Hippocampal formation (tissue), 2 donors: ENCODE measurements at regions not wholly inside any gene's neighbourhood (a gene's known extent, or its start where the extent isn't known, plus 50 kb on each side); places are given as distances from the start of the nearest gene placed in this dataset.

ENCODE experiments used
- DNase-seq, 2 donors: peaks; one replicate each; lab custom pipeline; 2025; lab: John Stamatoyannopoulos, UW

DNA sequence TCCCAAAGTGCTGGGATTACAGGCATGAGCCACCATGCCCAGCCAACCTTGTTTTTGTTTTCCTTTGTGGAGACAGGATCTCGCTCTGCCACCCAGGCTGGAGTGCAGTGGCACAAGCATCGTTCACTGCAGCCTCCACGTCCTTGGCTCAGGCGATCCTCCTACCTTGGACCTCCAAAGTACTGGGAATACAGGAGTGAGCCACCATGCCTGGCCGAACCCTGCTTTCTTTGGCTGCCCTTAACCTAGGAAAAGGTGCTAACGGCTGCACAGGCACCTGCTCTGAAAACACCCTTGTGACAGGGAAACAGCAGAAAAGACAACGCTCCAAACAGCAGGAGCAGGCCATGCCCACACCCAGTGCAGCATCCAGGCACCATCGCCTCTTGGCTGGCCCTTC is 71.9 kb downstream of the OAT start:
- DNase-seq, result no peak

- no peak for DNase-seq
Measured at GRCh38 chr10:124345521-124345920, 73.2 kb downstream of the OAT start.

DNA sequence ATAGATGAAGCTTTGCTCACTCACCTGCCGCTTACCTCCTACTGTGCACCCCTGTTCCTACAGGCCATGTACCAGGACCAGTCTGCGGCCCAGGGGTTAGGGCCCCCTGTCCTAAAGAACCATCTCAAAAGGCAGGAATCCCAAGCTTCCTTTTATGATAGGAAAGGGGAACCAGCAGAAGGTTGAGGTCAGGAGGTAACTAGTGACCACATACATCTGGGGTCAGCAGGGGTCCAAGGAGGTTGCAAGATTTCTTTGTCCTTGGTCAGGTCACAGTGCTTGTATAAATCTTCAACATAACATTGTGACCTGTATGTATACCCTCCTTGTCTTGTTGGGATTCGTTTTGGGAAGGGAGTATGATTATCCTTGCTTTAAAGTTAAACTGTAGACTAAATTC is 73.8 kb downstream of the OAT start:
- no peak for DNase-seq

DNA sequence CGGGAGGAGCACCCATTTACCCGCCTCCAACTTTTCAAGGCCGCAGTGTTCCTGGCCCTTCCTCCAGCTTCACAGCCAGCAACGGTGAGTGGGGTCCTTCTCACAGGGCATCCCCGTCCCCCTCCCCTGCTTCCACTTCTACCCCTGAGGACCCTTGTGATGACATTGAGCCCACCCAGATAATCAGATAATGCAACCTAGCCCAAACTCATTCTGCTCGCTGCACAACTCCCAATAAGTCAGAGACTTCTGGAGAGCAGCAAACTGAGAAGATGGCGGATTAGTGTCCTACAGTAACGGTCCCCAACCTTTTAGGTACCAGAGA is 74.5 kb downstream of the OAT start:
- DNase-seq, result no peak

DNA sequence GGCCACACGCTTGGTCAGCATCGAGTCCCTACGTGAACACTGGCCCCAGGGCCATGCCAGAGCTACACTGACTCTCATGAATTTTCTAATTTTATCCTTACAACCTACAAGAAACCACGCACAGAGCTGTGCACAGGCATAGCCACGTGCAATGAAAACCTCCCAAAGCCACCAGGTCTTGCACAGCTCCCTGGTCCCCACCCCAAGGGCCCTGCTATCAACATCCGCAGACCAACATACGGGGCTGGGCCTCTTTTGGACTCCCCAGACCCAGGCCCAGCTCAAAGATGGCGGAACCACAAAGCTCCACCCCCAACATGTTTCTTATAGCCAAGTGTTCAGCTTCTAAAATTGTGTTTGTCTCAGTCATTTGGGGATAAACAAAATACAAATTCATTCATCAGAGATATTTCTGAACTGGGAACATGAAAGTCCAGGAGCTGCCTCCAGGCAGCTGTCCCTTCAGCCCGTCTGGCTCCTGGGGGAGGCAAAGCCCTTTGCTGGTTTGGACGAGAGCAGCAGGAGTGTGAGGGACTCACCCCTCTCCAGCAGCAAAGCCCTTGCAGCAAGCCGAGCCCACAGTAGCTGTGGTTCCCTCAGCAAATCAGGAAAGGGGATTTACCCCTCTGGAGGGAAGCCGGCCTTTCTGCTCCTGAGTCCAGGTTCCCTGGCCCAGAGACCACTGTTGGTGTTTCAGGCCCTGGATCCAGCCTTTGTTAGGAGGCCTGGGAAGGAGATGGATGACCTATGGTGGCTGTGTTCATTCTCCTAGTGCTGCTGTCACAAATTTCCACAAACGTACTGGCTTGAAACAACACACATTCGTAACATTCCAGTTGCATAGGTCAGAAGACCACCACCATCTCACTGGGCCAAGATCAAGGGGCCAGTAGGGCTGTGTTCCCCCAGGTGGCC is 75.1 kb downstream of the OAT start:
- DNase-seq, result no peak

- DNase-seq, result no peak
Measured at GRCh38 chr10:124342821-124343170, 75.9 kb downstream of the OAT start.

GRCh38 chr10:124342136-124342820 is 76.4 kb downstream of the OAT start:
- DNase-seq, result no peak

GRCh38 chr10:124341768-124342135 is 77.0 kb downstream of the OAT start:
- DNase-seq, result no peak

DNA sequence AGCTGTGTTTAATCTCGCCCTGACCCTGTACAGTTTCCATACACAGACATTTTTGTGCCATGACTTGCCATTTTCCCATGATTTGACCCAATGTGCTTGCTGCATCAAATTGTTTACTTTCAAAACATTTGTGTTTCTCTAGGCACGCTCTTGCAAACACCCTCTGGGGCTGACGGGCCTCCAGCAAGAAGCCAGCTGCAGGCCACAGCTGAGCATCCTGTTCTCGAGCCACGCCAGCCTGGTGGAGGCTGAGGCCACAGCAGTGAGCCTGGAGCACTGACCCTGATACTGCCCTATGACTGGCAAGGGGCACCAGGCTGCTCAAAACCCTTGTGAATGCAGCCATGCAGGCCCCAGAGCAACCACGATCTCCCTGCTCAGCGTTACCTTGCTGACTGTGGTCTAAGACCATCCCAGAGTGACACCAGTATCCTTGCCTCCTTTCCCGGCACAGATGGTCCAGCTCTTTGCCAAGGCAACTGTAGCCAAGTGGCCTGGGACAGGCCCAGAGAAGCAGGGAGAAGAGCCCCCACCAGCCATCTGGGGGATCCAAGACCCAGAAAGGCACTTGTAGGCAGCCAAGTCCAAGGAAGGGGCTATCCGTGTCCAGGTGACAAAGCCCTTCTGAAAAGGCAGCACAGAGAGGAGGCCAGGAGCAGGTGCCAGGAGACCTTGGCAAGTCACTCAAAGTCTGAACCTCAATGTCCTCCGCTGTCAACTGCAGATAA is 78.5 kb downstream of the OAT start:
- no peak for DNase-seq

DNA sequence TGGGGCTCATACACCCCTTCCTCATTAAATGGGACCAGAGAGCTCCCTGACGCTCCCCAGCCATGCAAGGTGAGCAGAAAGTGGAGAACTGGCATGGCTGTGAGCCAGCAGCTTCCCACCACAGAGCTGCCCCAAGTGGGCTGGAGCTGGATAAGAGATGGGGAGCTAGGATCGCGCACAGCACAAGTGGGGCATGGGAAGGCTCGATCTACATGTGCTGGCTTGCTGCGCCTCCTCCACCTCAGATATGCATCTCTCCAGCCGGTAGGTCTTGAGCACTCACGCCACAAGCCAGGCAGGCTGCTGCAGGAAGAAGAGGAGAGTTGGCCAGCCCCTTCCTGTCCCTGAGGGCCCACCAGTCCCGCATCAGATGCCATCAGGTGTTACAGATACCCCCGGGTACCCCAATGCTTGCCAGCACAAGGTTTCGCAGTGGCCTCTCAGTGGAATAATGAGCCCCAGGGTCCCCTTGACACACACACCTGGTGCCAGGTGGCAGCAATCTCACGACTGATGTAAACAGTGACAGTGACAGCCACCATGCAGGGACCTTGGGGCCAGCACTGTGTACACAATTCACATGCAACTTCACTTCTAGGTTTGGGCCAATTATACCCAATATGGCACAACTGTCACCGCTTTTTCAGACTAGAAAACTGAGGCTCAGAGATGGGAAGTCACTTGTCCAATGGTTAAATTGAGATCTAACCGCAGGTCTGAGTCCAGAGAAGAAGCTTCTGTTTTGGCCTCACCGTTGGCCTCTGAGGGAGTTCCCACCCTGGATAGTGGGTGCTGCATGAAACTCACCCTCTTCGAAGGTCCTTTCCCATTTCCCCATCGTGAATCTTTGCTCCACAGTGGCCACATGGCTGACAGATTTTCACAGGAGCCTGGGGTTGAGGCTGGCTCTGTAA is 79.3 kb downstream of the OAT start:
- DNase-seq, result no peak

DNA sequence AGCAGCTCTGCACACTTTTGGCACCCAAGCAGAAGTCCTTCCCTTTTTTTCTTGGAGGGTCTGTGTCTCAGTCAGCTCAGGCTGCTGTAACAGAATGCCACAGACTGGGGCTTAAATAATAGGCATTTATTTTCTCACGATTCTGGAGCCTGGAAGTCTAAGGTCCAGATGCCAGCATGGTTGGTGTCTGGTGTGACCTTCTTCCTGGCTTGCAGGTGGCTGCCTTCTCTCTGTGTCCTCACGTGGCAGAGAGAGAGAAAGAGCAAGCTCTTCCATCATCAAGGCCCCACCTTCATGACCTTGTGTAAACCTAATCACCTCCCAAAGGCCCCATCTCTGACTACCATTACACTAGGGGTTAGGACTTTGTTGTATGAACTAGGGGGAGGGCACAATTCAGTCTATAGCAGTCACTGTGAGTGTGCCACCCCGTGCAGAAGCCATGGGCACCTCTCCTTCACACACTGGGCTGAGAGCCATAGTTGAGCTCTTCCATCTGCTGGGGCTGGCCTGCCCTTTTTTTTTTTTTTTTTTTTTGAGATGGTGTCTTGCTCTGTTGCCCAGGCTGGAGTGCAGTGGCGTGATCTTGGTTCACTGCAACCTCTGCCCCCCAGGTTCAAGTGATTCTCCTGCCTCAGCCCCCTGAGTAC is 80.3 kb downstream of the OAT start:
- no peak for DNase-seq

DNA sequence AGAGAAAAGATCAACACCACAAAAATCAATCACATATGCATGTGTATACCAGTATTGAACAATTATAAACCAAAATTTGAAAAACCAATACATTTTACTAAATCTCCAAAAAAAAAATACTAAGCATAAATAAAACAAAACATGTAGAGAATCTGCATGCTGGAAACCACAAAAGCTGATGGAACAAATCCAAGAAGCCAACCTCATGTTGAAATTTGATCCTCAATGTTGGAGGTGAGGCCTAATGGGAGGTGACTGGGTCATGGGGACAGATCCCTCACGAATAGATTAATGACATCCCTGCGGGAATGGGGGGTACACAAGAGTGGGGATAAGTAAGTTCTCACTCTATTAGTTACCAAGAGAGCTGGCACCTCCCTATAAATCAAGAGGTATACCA is 82.5 kb downstream of the OAT start:
- no peak for DNase-seq

- no peak for DNase-seq
Measured at GRCh38 chr10:124333931-124334330, 84.8 kb downstream of the OAT start.

GRCh38 chr10:124332426-124332825 is 86.3 kb downstream of the OAT start:
- DNase-seq, result no peak

DNA sequence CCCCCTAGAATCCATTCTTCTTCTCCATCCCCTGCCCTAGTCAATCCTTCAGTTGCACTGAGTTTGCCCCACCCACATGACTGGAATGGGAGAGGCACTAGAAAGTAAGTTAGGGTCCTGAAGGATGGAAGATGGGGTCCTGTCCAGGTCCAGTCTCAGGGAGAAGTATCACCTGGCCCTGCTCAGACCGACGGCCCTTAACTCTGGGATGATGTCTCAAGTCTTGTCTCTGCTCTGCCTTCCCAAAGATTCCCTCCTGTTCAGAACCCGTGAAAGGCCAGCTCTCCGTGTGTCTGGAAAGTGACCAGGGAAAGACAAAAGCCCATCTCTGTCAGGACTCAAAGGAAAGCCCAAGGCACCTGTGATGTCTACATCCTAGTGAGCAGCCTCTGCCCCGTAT is 88.8 kb downstream of the OAT start:
- DNase-seq, result no peak

DNA sequence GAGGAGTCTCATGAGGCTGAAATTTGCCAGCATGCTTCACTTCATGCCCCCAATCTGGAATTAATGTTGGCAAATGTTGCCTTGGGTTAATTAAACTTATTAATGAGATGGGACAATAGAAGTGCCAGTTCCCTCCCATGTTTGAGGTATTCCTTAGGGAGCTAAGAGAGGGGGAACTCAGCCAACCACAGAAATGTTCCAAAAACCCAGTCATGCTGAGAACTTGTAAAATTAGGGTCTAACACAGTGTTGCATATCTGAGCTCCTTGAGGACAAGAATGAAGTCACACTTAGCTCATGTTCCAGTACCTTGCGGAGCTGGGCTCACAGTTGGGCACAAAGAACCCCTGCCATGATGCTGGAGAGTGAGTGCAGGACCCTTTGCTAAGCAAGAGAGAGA is 89.4 kb downstream of the OAT start:
- no peak for DNase-seq

GRCh38 chr10:124328477-124329220 is 90.1 kb downstream of the OAT start:
- no peak for DNase-seq

GRCh38 chr10:124325998-124326636 is 92.6 kb downstream of the OAT start:
- DNase-seq, result no peak

DNA sequence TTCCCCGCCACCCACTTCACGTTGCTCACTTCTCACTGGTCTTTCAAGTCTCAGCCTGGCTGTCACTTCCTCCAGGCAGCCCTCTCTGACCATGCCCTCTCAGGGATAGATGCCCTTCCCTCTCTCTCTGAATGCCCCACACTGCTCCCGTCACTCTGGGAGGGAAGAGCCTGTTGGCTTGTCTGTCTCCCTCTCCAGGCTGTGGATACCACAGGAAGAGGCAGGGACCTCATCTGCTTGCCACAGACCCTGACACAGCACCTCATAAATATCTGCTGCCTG is 93.1 kb downstream of the OAT start:
- DNase-seq, result no peak

DNA sequence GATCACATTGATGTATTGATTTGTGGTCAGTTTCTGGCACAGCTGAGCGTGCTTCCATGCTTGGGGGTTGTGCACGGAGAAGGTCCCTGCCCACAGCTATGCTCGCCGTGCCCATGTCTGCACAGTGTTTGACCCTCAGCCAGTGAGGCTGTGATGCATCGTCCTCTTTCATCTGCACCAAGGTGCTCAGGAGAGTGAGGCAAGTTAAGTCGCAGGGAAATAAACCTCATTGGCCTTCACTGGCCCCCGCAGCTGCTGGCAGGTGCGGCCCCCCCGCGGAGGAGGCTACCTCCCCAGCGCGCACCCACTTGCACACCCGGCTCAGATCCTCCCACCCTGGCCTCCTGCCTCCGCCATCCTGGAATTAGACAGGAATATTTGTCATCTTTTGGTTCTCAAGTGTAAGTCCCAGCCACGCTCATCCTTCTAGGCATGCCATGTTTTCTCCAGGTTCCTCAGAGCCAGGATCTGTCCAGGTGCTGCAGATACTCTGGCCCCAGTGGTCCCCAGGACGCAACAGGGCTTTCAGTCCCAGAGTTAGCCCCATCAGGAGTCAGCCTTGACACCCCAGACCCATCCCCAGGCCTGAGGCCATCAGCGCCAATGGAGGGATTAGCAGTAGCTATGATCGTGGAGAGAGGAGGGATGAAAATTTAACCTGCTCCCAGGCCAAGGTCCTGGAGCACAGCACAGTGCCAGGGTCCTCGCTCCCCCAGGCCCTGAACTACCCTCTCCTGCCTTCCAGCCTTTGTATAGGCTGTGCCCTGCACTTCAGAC is 93.7 kb downstream of the OAT start:
- no peak for DNase-seq
